Thymus (tissue), 11 donors: ENCODE measurements at regions not wholly inside any gene's neighbourhood (a gene's known extent, or its start where the extent isn't known, plus 50 kb on each side); places are given as distances from the start of the nearest gene placed in this dataset.
A peak's percentile ranks its signal among the peaks of the same experiment; 100 is the strongest.
"Not testable (repeated sequence)": the region's sequence is repeated elsewhere in the genome, so short reads cannot be mapped to it uniquely, and the experiment has no call there.

Source experiments
- DNase-seq, 9 donors: peaks; one replicate each; pipeline ENCODE4 v3.0.0-alpha.2; 2013; ENCODE audit warnings: low spot score in 9 of 9, low read depth in 6 of 9, missing footprints in 1 of 9
- H3K27ac ChIP-seq, 2 donors: one replicate each; pipeline ENCODE4 v1.5.1; 2013; ENCODE audit warnings: control low read depth in 1 of 2, low read depth in 1 of 2, low read length in 1 of 2, mild to moderate bottlenecking in 1 of 2, moderate library complexity in 1 of 2
- H3K27me3 ChIP-seq, 2 donors: one replicate each; pipeline ENCODE4 v1.5.1; 2013; ENCODE audit warnings: low read length in 1 of 2; ENCODE audit not compliant: control insufficient read depth in 2 of 2, insufficient read depth in 1 of 2
- H3K36me3 ChIP-seq, 2 donors: one replicate each; pipeline ENCODE4 v1.5.1; 2013; ENCODE audit warnings: low read length in 1 of 2, mild to moderate bottlenecking in 1 of 2, moderate library complexity in 1 of 2; ENCODE audit not compliant: control insufficient read depth in 2 of 2, insufficient read depth in 2 of 2
- H3K4me1 ChIP-seq, 2 donors: one replicate each; pipeline ENCODE4 v1.5.1; 2013; ENCODE audit warnings: low read length in 2 of 2; ENCODE audit not compliant: control insufficient read depth in 2 of 2, insufficient read depth in 2 of 2
- H3K4me3 ChIP-seq, 2 donors: one replicate each; pipeline ENCODE4 v1.5.1; 2013; ENCODE audit warnings: low read length in 2 of 2, control low read depth in 1 of 2, mild to moderate bottlenecking in 1 of 2
- H3K9me3 ChIP-seq, 2 donors: one replicate each; pipeline ENCODE4 v1.5.1; 2013; ENCODE audit warnings: low read length in 1 of 2, mild to moderate bottlenecking in 1 of 2; ENCODE audit not compliant: control insufficient read depth in 2 of 2, insufficient read depth in 1 of 2
- WGBS: extraction: QIAGEN DNeasy Blood & Tissue Kit; methylation state at CpG from one replicate; pipeline ENCODE4 v1.1.7; 2013; 5-methylcytosine and 5-hydroxymethylcytosine counted together
- donor health status: healthy.

DNA sequence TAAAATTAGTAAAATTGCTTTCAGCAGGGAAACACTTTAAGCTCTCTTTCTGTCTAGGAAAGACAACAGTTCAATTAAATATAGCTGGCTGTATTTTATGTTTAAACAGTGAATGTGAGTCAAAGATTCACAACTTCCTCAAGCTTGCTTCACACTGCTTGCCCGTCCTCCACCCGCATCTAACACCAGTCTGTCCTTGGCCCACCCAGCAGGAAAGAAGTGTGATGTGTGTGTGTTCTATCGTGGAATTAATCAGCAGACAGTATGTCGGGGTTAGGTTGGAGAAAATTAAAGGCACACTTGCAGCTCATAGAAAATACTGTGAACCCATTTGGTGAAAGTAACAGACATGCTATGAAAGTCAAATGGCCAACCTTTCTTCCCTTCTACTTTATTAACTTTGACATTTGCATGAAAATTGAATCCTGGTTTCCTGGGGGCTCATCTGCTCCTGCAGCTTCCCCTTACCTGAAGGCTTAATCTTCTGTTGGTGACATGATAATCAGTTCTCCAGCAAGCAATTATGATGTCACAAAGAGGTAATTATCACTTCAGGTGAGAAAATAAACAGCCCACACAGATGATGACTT lies 182.0 kb downstream of the UXS1 start:
- H3K27ac ChIP-seq: no peak overlapping the region
- peaks cover 2 to 10% of the 10 kb centered on the region in 2 donors for H3K9me3 ChIP-seq
- WGBS: 85% methylated on average over 4 of the region's 4 CpGs
- DNase-seq: no peak
- H3K36me3 ChIP-seq: no peaks in the 10 kb centered on the region
- H3K4me1 ChIP-seq: no peaks in the 10 kb centered on the region
- no peak overlapping the region for H3K4me3 ChIP-seq
- no peaks in the 10 kb centered on the region for H3K27me3 ChIP-seq

DNA sequence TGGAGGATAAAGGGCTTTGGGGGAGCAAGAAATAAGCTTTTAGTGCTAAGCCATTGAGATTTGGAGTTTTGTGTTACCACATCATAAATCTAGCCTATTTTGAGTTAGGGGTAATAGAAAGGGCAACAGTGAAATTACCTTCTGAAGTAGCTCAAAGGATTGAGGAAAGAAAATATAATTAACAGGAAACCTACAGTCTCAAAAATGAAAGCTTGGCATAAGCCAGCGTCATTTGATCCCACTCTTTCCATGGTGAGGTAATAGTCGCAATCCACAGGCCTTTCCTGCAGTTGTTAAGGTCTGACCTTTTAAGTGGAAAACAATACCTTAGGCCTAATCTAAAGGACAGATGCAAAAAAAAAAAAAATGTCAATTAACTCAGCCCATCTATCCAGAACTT lies 182.7 kb downstream of the UXS1 start:
- H3K4me1 ChIP-seq: no peaks in the 10 kb centered on the region
- 95% methylated on average over 2 of the region's 2 CpGs for WGBS
- H3K27me3 ChIP-seq: no peaks in the 10 kb centered on the region
- H3K27ac ChIP-seq: peak overlapping the region; percentile 18 to 50
- DNase-seq: no peak
- H3K36me3 ChIP-seq: no peaks in the 10 kb centered on the region
- H3K9me3 ChIP-seq: peaks cover 2 to 13% of the 10 kb centered on the region in 2 donors
- H3K4me3 ChIP-seq: no peak overlapping the region

DNA sequence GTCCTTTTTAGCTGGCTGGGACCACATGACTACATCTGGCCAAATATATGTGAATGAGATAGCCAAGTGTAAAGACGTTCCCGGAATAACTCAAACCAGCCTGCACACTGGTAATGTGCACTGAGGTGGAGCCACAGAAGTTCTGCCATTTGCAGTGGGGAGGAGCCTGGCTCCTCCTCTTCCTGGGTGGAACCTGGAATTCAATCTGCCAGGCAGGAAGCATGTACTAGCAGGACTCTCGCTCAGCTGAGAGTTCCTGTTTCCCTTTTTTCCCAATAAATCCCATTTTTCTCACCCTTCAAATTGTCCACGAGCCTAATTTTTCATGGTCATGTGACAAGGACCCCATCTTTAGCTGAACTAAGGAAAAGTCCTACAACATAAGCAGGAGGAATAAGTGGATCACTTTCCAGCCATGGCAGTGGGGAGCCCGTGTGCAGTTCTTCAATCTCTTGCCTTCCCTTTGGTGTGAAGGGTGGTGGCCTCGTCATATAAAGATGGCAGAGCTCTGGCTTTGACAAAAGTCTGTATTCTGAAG lies 183.2 kb downstream of the UXS1 start:
- peak overlapping the region; percentile 18 to 50 for H3K27ac ChIP-seq
- DNase-seq: no peak
- H3K4me1 ChIP-seq: no peaks in the 10 kb centered on the region
- no peaks in the 10 kb centered on the region for H3K27me3 ChIP-seq
- no peak overlapping the region for H3K4me3 ChIP-seq
- peaks cover 2 to 13% of the 10 kb centered on the region in 2 donors for H3K9me3 ChIP-seq
- no peaks in the 10 kb centered on the region for H3K36me3 ChIP-seq
- WGBS: 97% methylated on average over 6 of the region's 6 CpGs

DNA sequence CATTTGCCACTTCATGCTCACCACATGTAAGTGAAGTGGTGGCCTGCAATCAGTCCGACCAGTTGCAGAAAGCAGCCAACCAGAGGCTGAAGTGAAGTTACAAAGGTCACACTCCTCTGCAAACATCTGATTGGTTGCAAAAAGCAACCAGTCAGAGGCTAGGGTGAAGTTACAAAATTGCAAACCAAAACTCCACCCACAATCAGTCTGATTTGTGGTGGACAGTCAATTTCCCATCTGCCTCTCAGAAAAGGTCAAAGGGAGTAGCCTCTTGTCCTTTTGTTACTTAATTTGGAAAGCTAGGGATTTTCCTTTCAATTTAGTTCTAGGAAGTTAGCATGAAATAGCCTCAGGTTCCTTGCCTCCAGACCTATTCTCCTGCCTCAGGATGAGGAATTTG lies 185.0 kb downstream of the UXS1 start:
- DNase-seq: no peak
- no peak overlapping the region for H3K27ac ChIP-seq
- H3K4me3 ChIP-seq: no peak overlapping the region
- H3K9me3 ChIP-seq: peaks cover 2 to 13% of the 10 kb centered on the region in 2 donors
- no peaks in the 10 kb centered on the region for H3K36me3 ChIP-seq
- H3K27me3 ChIP-seq: no peaks in the 10 kb centered on the region
- no peaks in the 10 kb centered on the region for H3K4me1 ChIP-seq
- WGBS: 87% methylated on average over 1 of the region's 1 CpG

DNA sequence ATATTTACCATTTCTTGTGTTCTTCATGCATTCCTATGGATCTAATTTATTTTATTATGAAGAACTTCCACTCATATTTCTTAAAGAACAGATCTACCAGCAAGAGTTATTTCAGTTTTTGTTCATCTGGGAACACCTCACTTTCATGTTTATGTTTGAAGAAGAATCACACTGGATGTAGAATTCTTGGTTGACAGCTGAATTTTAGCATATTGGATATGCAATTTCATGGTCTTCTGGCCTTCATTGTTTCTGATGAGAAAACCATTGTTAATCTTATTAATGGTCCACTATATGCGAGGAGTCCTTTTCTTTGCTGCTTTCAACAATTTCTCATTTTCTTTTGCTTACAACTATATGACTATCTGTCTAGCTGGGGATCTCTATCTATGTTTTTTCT lies 189.2 kb downstream of the UXS1 start:
- H3K36me3 ChIP-seq: no peaks in the 10 kb centered on the region
- WGBS: 100% methylated on average over 1 of the region's 1 CpG
- DNase-seq: no peak
- H3K9me3 ChIP-seq: peaks cover 2 to 13% of the 10 kb centered on the region in 2 donors
- no peak overlapping the region for H3K27ac ChIP-seq
- no peaks in the 10 kb centered on the region for H3K4me1 ChIP-seq
- H3K27me3 ChIP-seq: no peaks in the 10 kb centered on the region
- H3K4me3 ChIP-seq: no peak overlapping the region

DNA sequence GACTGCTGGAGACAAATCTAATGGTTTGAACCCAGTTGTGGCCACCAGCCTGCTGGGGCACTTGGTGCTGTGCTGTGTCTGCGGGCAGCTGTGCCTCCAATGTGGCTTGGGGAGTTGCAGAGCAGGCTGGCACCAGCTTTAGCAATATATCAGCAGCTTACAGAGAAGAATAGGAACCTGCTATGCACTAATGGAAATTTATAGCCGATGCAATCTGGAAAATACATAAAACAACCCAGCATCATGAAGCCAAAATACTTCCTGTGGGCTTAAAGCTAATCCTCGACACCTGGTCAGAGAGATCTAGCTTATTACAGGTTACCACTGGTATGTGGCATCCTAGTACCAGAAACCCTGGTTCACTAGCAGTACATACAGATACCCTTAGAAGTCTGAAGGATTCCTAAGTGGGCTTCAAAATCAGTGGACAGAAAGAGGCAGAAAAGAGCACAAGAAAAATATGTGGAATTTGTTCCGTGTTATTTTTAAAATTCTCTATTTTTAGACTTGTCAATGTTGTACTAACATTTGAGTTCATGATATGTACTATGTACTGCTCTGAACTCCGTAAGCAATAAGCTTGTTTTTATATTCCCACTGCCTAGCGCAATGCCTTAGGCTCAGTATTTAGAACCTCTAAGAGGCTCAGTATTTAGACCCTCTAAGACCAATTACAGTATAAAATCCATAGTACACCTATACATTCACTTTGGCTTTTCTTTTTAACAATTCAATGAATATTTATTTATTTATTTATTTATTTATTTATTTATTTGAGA lies 194.7 kb downstream of the UXS1 start:
- WGBS: 72% methylated on average over 6 of the region's 6 CpGs
- no peaks in the 10 kb centered on the region for H3K36me3 ChIP-seq
- H3K27ac ChIP-seq: no peak overlapping the region
- H3K4me1 ChIP-seq: no peaks in the 10 kb centered on the region
- H3K27me3 ChIP-seq: no peaks in the 10 kb centered on the region
- no peak for DNase-seq
- no peak overlapping the region for H3K4me3 ChIP-seq
- peaks cover 2 to 17% of the 10 kb centered on the region in 2 donors for H3K9me3 ChIP-seq

DNA sequence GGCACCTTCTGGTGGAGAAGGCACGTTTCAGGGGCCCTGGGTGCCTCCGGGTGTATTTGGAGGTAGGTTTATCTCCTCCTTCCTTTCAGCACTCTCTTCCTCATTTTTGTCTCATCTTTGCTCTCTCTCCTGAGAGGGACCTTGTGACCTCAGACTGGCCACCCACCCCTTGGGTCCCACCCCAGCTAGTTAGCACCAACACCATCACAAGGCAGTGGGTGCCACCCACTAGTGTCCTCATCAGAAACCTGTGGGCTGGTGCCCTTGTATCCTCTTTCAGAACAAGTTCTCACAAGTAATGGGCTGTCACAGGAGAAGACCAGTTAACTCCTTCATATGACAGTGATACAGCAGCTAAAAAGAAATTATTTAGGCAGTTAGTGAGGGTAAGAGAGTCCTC lies 196.4 kb downstream of the UXS1 start:
- no peak overlapping the region for H3K27ac ChIP-seq
- WGBS: 88% methylated on average over 2 of the region's 2 CpGs
- no peak for DNase-seq

DNA sequence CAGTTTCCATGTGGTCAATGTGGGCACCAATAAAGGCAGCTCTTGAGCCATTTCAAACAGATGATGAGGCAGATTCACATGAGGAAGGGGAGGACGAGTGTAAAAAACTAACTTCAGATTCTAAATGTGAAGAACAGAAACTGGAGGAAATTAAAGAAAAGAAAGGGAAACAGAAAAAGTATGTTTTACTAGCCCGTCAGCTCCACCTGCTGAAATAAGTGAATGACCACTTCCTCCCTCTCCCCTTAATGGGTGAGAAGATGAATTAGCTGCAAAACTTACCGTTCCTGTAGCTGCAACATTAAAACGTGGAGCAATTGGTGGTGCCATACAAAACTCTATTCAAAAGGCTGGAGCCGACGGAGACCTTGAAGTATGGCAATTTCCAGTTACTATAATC lies 203.5 kb downstream of the UXS1 start:
- Histone ChIP-seq H3K4me1 (no peaks in the 10 kb centered on the region), H3K27ac (no peak overlapping the region), H3K36me3 (no peaks in the 10 kb centered on the region), H3K27me3 (no peaks in the 10 kb centered on the region), H3K9me3 (peaks cover 6 to 32% of the 10 kb centered on the region in 2 donors), H3K4me3 (no peak overlapping the region)
- no peak for DNase-seq
- 93% methylated on average over 6 of the region's 6 CpGs for WGBS

More for the DNA sequence above, 196.4 kb downstream of the UXS1 start:
- peaks cover 2 to 23% of the 10 kb centered on the region in 2 donors for H3K9me3 ChIP-seq
- no peaks in the 10 kb centered on the region for H3K4me1 ChIP-seq
- no peak overlapping the region for H3K4me3 ChIP-seq
- H3K36me3 ChIP-seq: no peaks in the 10 kb centered on the region
- no peaks in the 10 kb centered on the region for H3K27me3 ChIP-seq

DNA sequence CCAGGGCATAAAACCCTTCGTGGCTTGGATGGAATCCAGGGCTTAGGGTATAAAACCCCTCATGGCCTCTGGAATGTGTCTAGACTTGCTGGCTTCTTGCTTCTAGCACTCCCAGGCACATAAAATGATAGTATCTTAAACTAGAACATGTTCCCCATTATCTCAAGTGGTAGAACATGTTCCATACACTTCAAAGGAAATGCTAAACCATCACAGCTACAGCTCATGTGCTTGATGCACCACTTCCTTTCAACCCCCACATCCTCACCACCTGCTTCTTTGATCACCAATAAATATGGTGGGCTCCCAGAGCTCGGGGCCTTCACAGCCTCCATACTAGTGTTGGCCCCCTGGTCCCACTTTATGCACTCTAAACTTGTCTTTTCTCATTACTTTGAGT lies 204.3 kb downstream of the UXS1 start:
- not testable (repeated sequence) for H3K27ac ChIP-seq, H3K27me3 ChIP-seq, H3K4me1 ChIP-seq, H3K4me3 ChIP-seq, H3K36me3 ChIP-seq, DNase-seq
- peaks cover 6 to 31% of the 10 kb centered on the region in 2 donors for H3K9me3 ChIP-seq
- WGBS: 70% methylated on average over 2 of the region's 2 CpGs
